Neural crest cell (in vitro differentiated cells): ENCODE measurements at regions not wholly inside any gene's neighbourhood (a gene's known extent, or its start where the extent isn't known, plus 50 kb on each side); places are given as distances from the start of the nearest gene placed in this dataset.
"Not testable (repeated sequence)": the region's sequence is repeated elsewhere in the genome, so short reads cannot be mapped to it uniquely, and the experiment has no call there.

Experiments
- DNase-seq: peaks from one replicate; pipeline ENCODE4 v3.0.0; 2021; ENCODE audit warnings: low read depth, mixed read lengths, low spot score
- H3K27ac Mint-ChIP-seq: one replicate; pipeline ENCODE4 v1.8.0; 2021; ENCODE audit warnings: mild to moderate bottlenecking, mixed read lengths; ENCODE audit not compliant: unreplicated experiment
- H3K27me3 Mint-ChIP-seq: 2 replicates; pipeline ENCODE4 v1.8.0; 2021; ENCODE audit warnings: low read depth, mild to moderate bottlenecking, mixed read lengths
- H3K36me3 Mint-ChIP-seq: 2 replicates; pipeline ENCODE4 v1.8.0; 2021; ENCODE audit warnings: low read depth, mild to moderate bottlenecking, mixed read lengths
- H3K4me1 Mint-ChIP-seq: 2 replicates; pipeline ENCODE4 v1.8.0; 2021; ENCODE audit warnings: mixed read lengths
- H3K4me3 Mint-ChIP-seq: one replicate; pipeline ENCODE4 v1.8.0; 2021; ENCODE audit warnings: mild to moderate bottlenecking, mixed read lengths
- H3K9me3 Mint-ChIP-seq: 2 replicates; pipeline ENCODE4 v1.8.0; 2021; ENCODE audit warnings: mixed read lengths
- TF ChIP-seq, protein P1 (sequence below): fragments of 200-600 bp; sonication (generic); conservative IDR thresholded peaks from 2 replicates; pipeline ENCODE4 v1.5.0; 2021; ENCODE audit warnings: antibody characterized with exemption, mild to moderate bottlenecking

GRCh38 chr5:67549947-67550346 is 353.3 kb upstream of the CD180 start:
- H3K27ac Mint-ChIP-seq = no peak overlapping the region
- no peak for DNase-seq
- TF ChIP-seq, protein P1, sequence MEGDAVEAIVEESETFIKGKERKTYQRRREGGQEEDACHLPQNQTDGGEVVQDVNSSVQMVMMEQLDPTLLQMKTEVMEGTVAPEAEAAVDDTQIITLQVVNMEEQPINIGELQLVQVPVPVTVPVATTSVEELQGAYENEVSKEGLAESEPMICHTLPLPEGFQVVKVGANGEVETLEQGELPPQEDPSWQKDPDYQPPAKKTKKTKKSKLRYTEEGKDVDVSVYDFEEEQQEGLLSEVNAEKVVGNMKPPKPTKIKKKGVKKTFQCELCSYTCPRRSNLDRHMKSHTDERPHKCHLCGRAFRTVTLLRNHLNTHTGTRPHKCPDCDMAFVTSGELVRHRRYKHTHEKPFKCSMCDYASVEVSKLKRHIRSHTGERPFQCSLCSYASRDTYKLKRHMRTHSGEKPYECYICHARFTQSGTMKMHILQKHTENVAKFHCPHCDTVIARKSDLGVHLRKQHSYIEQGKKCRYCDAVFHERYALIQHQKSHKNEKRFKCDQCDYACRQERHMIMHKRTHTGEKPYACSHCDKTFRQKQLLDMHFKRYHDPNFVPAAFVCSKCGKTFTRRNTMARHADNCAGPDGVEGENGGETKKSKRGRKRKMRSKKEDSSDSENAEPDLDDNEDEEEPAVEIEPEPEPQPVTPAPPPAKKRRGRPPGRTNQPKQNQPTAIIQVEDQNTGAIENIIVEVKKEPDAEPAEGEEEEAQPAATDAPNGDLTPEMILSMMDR = no peak
- H3K4me1 Mint-ChIP-seq = peaks cover 10% of the 10 kb centered on the region
- H3K27me3 Mint-ChIP-seq = no peaks in the 10 kb centered on the region
- no peak overlapping the region for H3K4me3 Mint-ChIP-seq
- no peaks in the 10 kb centered on the region for H3K9me3 Mint-ChIP-seq
- no peaks in the 10 kb centered on the region for H3K36me3 Mint-ChIP-seq

GRCh38 chr5:67549296-67549618 is 352.7 kb upstream of the CD180 start:
- Mint-ChIP-seq H3K4me1 (peaks cover 10% of the 10 kb centered on the region), H3K36me3 (no peaks in the 10 kb centered on the region), H3K27me3 (no peaks in the 10 kb centered on the region), H3K9me3 (no peaks in the 10 kb centered on the region), H3K27ac (no peak overlapping the region), H3K4me3 (no peak overlapping the region)
- TF ChIP-seq, protein P1 = no peak
- DNase-seq = no peak

GRCh38 chr5:67548520-67549295 is 352.1 kb upstream of the CD180 start:
- H3K27ac Mint-ChIP-seq = no peak overlapping the region
- no peaks in the 10 kb centered on the region for H3K36me3 Mint-ChIP-seq
- TF ChIP-seq, protein P1 = no peak
- peaks cover 10% of the 10 kb centered on the region for H3K4me1 Mint-ChIP-seq
- H3K27me3 Mint-ChIP-seq = no peaks in the 10 kb centered on the region
- H3K4me3 Mint-ChIP-seq = no peak overlapping the region
- H3K9me3 Mint-ChIP-seq = no peaks in the 10 kb centered on the region
- no peak for DNase-seq

GRCh38 chr5:67547682-67548081 is 351.1 kb upstream of the CD180 start:
- Mint-ChIP-seq H3K4me3 (no peak overlapping the region), H3K9me3 (no peaks in the 10 kb centered on the region)
- DNase-seq = no peak

DNA sequence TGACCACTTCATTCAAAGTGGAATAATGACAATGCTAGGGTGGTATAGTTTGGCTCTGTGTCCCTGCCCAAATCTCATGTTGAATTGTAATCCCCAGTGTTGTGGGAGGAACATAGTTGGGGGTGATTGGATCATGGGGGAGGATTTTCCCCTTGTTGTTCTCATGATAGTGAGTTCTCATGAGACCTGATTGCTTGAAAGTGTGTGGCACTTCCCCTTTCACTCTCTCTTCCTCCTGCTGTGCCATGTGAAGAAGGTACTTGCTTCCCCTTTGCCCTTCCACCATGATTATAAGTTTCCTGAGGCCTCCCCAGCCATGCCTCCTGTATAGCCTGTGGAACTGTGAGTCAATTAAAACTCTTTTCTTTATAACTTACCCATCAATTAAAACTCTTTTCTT is 348.3 kb upstream of the CD180 start:
- not testable (repeated sequence) for DNase-seq, H3K4me3 Mint-ChIP-seq, H3K27me3 Mint-ChIP-seq, H3K4me1 Mint-ChIP-seq, H3K36me3 Mint-ChIP-seq, H3K9me3 Mint-ChIP-seq, H3K27ac Mint-ChIP-seq

More at GRCh38 chr5:67547682-67548081, 351.1 kb upstream of the CD180 start:
- Mint-ChIP-seq H3K4me1 (peaks cover 8% of the 10 kb centered on the region), H3K27me3 (no peaks in the 10 kb centered on the region), H3K27ac (no peak overlapping the region), H3K36me3 (no peaks in the 10 kb centered on the region)
- TF ChIP-seq, protein P1 = no peak

DNA sequence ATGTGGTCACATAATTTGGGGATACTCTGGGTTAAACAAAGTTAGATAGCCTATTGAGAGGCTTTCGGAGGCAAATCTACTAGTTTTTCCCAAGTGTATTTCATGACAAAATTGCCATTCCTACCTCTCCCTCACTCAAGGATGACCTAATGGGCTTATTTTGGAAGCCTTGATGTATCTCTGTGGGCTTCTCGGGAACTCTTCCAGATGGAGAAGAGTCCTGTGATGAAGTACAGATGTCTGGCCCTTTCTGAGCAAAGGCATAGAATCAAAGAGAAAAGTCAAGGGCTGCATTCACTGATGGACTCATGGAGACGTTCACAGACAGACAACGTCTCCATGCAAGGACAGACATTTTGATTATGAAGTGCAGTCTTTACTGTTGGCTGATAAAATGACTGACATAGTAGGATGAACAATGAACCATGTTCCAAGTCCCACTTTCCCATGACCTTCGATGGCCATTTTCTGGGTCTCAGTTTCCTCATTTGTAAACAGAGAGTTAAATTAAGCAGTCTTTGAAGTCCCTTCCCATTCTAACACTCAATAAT is 347.2 kb upstream of the CD180 start:
- H3K9me3 Mint-ChIP-seq = no peaks in the 10 kb centered on the region
- H3K27ac Mint-ChIP-seq = no peak overlapping the region
- no peaks in the 10 kb centered on the region for H3K4me1 Mint-ChIP-seq
- H3K4me3 Mint-ChIP-seq = no peak overlapping the region
- DNase-seq = no peak
- H3K36me3 Mint-ChIP-seq = no peaks in the 10 kb centered on the region
- TF ChIP-seq, protein P1 = no peak
- H3K27me3 Mint-ChIP-seq = no peaks in the 10 kb centered on the region
